K562 (cell line): ENCODE measurements at regions not wholly inside any gene's neighbourhood (a gene's known extent, or its start where the extent isn't known, plus 50 kb on each side); places are given as distances from the start of the nearest gene placed in this dataset.

Experiments
- ATAC-seq: fragments of 200-7000 bp; cut with Tn5 transposase; 3 replicates; pipeline ENCODE4 v1.9.1; 2020; ENCODE audit warnings: moderate library complexity
- BruUV-seq: library from RNA; stranded (reverse); fragments of 400-500 nt; replicated peaks from 2 replicates; lab custom pipeline; 2021; lab: Mats Ljungman, UMichigan
- CTCF ChIA-PET: fragments of 300-600 bp; formaldehyde crosslinking; extraction: SDS; loops from one replicate; lab custom pipeline; 2021; ENCODE audit warnings: low intra/inter-chr PET ratio; lab: Yijun Ruan, JAX
- POLR2A ChIA-PET: fragments of 300-600, 350-650 bp; sonication (Branson Sonifier 250); formaldehyde crosslinking; extraction: SDS; loops from one replicate; lab custom pipeline; 2021; ENCODE audit warnings: antibody characterized with exemption, inconsistent platforms; lab: Yijun Ruan, JAX
- DNase-seq, 4 experiments: peaks; one replicate each; pipeline versions ENCODE4 v3.0.0 to v3.0.0-alpha.2; 2011 to 2018; ENCODE audit warnings: low spot score in 3 of 4, mixed read lengths in 3 of 4; ENCODE audit errors: extremely low read depth in 1 of 4
- FAIRE-seq: peaks from 2 replicates; lab custom pipeline; 2011; peaks lifted over from hg19 to GRCh38; lab: Jason Lieb, UNC
- H2AFZ ChIP-seq: 2 replicates; pipeline ENCODE4 v1.6.0; 2011; ENCODE audit warnings: low read depth, low read length, control low read depth, inconsistent platforms
- H3K27ac ChIP-seq: fragments of 200-600 bp; 3 replicates; pipeline ENCODE4 v1.8.0; 2011; ENCODE audit warnings: low read depth, mild to moderate bottlenecking, control low read depth, inconsistent platforms, low read length, moderate library complexity, mixed read lengths; ENCODE audit errors: extremely low read depth
- H3K27me3 ChIP-seq, 2 experiments: fragments of 300-600 bp in 1 of 2; 2 replicates in 1 of 2; 3 replicates in 1 of 2; pipeline versions ENCODE4 v1.6.0 to v1.8.0; 2011; ENCODE audit warnings: inconsistent platforms in 2 of 2, low read length in 2 of 2, mild to moderate bottlenecking in 1 of 2, mixed read lengths in 1 of 2, moderate library complexity in 1 of 2; ENCODE audit not compliant: control insufficient read depth in 2 of 2, insufficient read depth in 2 of 2
- H3K36me3 ChIP-seq: fragments of 300-600 bp; 3 replicates; pipeline ENCODE4 v1.8.0; 2011; ENCODE audit warnings: mild to moderate bottlenecking, low read length, inconsistent platforms; ENCODE audit not compliant: control insufficient read depth, insufficient read depth
- H3K4me1 ChIP-seq, 2 experiments: fragments of 200-600 bp in 1 of 2; replicated peaks in 1 of 2; 2 replicates in 1 of 2; 3 replicates in 1 of 2; pipeline versions ENCODE4 v1.5.1 to v1.8.0; 2011; ENCODE audit warnings: inconsistent platforms in 2 of 2, low read length in 2 of 2, mild to moderate bottlenecking in 1 of 2, mixed read lengths in 1 of 2, moderate library complexity in 1 of 2; ENCODE audit not compliant: control insufficient read depth in 2 of 2, insufficient read depth in 2 of 2
- H3K4me2 ChIP-seq: 2 replicates; pipeline ENCODE4 v1.6.1; 2011; ENCODE audit warnings: low read length, control low read depth, inconsistent platforms, mixed read lengths; ENCODE audit not compliant: insufficient read depth
- H3K4me3 ChIP-seq: fragments of 200-600 bp; sonication (generic), shearing (Covaris generic); 2 replicates; pipeline ENCODE4 v1.5.1; 2016; ENCODE audit warnings: control low read depth, inconsistent platforms
- H3K79me2 ChIP-seq: fragments of 200-600 bp; 3 replicates; pipeline ENCODE4 v1.8.0; 2011; ENCODE audit warnings: low read length, inconsistent platforms; ENCODE audit not compliant: control insufficient read depth, insufficient read depth
- H3K9ac ChIP-seq, 2 experiments: 2 replicates each; pipeline versions ENCODE4 v1.6.0 to v1.6.1; 2011; ENCODE audit warnings: low read depth in 2 of 2, low read length in 2 of 2, control low read depth in 1 of 2, inconsistent platforms in 1 of 2, mild to moderate bottlenecking in 1 of 2, mixed read lengths in 1 of 2; ENCODE audit not compliant: insufficient read depth in 1 of 2
- H3K9me1 ChIP-seq: one replicate; pipeline ENCODE4 v1.6.0; 2011; ENCODE audit warnings: inconsistent platforms, mild to moderate bottlenecking, low read length, moderate library complexity; ENCODE audit not compliant: control insufficient read depth, insufficient read depth
- H3K9me3 ChIP-seq: replicated peaks from 2 replicates; pipeline ENCODE4 v1.5.1; 2011; ENCODE audit warnings: low read depth, low read length, inconsistent platforms; ENCODE audit not compliant: control insufficient read depth, insufficient read depth
- H4K20me1 ChIP-seq: replicated peaks from 2 replicates; pipeline ENCODE4 v1.6.1; 2011; ENCODE audit warnings: low read length, inconsistent platforms, mixed read lengths; ENCODE audit not compliant: control insufficient read depth, insufficient read depth
- FOXK1 ChIP-seq: sonication (generic); formaldehyde crosslinking; IDR thresholded peaks from 2 replicates; pipeline ENCODE4 v1.8.0; 2022; ENCODE audit warnings: missing genetic modification reagents, mild to moderate bottlenecking, borderline replicate concordance
- NRF1 ChIP-seq, 2 experiments: fragments of 450-650 bp; IDR thresholded peaks in 1 of 2; conservative IDR thresholded peaks in 1 of 2; 2 replicates each; pipeline ENCODE4 v1.6.1; 2014; ENCODE audit warnings: mild to moderate bottlenecking in 2 of 2
- PRMT5 ChIP-seq: sonication (generic); formaldehyde crosslinking; IDR thresholded peaks from 2 replicates; pipeline ENCODE4 v1.5.0; 2020; ENCODE audit warnings: missing genetic modification reagents
- STAG1 ChIP-seq: sonication (generic); formaldehyde crosslinking; IDR thresholded peaks from 2 replicates; pipeline ENCODE4 v1.5.0; 2020; ENCODE audit warnings: missing genetic modification reagents, borderline replicate concordance
- TRIM24 ChIP-seq, 2 experiments: fragments of 450-650 bp; IDR thresholded peaks; 2 replicates each; pipeline ENCODE4 v1.6.1; 2016
- WGBS: fragments of 100-300 bp; shearing (Covaris generic); methylation state at CpG from one replicate; pipeline ENCODE4 v1.1.6; 2016; ENCODE audit warnings: low coverage, mixed read lengths; ENCODE audit not compliant: insufficient coverage; ENCODE audit errors: missing lambda C conversion rate; 5-methylcytosine and 5-hydroxymethylcytosine counted together
- in situ Hi-C: fragments of 300-500 bp; cut with MboI; formaldehyde crosslinking; loops from 4 replicates; pipeline ENCODE4 v1.15.0; 2018; ENCODE audit warnings: inconsistent platforms, mixed read lengths
- intact Hi-C: fragments of 100-400 bp; cut with micrococcal nuclease; formaldehyde crosslinking; loops from 2 replicates; pipeline ENCODE4 v1.14.2; 2022
- TF ChIP-seq, protein P1 (sequence below): fragments of 250-450 bp; sonication (Bioruptor Pico); IDR thresholded peaks from 2 replicates; pipeline ENCODE4 v1.8.0; 2022; ENCODE audit warnings: inconsistent platforms, mild to moderate bottlenecking, moderate library complexity, borderline replicate concordance
- TF ChIP-seq, protein P2 (sequence below): fragments of 250-450 bp; sonication (Bioruptor Pico); IDR thresholded peaks from 2 replicates; pipeline ENCODE4 v1.8.0; 2022; ENCODE audit warnings: moderate library complexity, mild to moderate bottlenecking, inconsistent platforms
- TF ChIP-seq, protein P3 (sequence below): fragments of 250-450 bp; sonication (Bioruptor Pico); IDR thresholded peaks from 2 replicates; pipeline ENCODE4 v1.8.0; 2021; ENCODE audit warnings: moderate library complexity, mild to moderate bottlenecking, inconsistent platforms
- TF ChIP-seq, protein P4 (sequence below): sonication (generic); formaldehyde crosslinking; IDR thresholded peaks from 2 replicates; pipeline ENCODE4 v1.8.0; 2022; ENCODE audit warnings: mild to moderate bottlenecking, low read depth, missing genetic modification reagents
- TF ChIP-seq, protein P5 (sequence below): fragments of 250-450 bp; sonication (Bioruptor Pico); IDR thresholded peaks from 2 replicates; pipeline ENCODE4 v1.5.0; 2020; ENCODE audit warnings: mild to moderate bottlenecking
- TF ChIP-seq, protein P6 (sequence below): fragments of 450-650 bp; IDR thresholded peaks from 2 replicates; pipeline ENCODE4 v1.6.1; 2014; ENCODE audit warnings: low read depth, mild to moderate bottlenecking, moderate library complexity, borderline replicate concordance
- TF ChIP-seq, protein P7 (sequence below): sonication (generic); formaldehyde crosslinking; IDR thresholded peaks from 2 replicates; pipeline ENCODE4 v1.8.1; 2022; ENCODE audit warnings: missing genetic modification reagents

DNA sequence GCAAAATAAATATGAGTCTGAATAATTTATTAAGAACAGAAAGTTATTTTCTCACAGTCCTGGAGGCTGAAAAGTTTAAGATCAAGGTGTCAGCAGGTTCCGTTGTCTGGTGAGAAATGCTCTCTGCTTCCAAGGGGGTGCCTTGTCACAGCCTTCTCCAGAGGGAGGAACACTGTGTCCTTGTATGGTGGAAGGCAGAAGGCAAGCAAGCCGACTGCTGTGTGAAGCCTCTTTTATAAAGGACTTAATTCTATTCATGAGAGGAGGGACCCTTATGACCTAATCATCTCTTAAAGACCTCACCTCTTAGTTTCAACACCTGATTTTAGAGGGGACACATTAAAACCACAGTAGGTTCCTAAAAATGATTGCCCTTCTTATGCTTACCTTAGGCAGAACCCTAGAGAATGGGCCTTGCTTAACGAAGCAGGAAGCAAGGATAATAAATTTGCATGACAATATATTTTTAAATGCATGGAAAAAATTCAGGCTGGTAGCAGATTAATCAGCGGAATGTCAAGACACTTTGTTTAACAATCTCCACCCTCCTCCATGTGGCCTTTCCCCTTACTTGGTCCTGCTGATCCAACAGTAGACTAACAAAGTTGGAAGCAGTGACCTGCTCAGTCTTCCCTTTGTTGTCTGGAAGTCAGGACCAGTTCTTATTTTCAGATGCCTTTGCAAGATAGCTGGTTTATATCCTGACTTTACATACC lies 154.9 kb downstream of the DYRK2 start:
- Histone ChIP-seq H3K9me3 (no peaks in the 10 kb centered on the region), H3K9me1 (no peaks in the 10 kb centered on the region), H2AFZ (no peak overlapping the region), H3K4me2 (no peak overlapping the region), H3K79me2 (no peaks in the 10 kb centered on the region), H4K20me1 (no peaks in the 10 kb centered on the region), H3K36me3 (no peaks in the 10 kb centered on the region), H3K4me3 (no peak overlapping the region), H3K27ac (no peak overlapping the region), H3K4me1 (no peaks in the 10 kb centered on the region), H3K27me3 (no peaks in the 10 kb centered on the region), H3K9ac (no peak overlapping the region)
- DNase-seq, result no peak
- no TSS peak for BruUV-seq
- intact Hi-C loops, result no loop called here
- ATAC-seq, result no peak
- no peak for FAIRE-seq
- in situ Hi-C loops, result no loop called here
- ChIA-PET CTCF (no interaction called here), POLR2A (no interaction called here)
- WGBS, result 0% methylated on average over 4 of the region's 4 CpGs
- TF ChIP-seq, protein P1, sequence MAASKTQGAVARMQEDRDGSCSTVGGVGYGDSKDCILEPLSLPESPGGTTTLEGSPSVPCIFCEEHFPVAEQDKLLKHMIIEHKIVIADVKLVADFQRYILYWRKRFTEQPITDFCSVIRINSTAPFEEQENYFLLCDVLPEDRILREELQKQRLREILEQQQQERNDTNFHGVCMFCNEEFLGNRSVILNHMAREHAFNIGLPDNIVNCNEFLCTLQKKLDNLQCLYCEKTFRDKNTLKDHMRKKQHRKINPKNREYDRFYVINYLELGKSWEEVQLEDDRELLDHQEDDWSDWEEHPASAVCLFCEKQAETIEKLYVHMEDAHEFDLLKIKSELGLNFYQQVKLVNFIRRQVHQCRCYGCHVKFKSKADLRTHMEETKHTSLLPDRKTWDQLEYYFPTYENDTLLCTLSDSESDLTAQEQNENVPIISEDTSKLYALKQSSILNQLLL (CRISPR knock-in tag), result no peak
- TF ChIP-seq, protein P2, sequence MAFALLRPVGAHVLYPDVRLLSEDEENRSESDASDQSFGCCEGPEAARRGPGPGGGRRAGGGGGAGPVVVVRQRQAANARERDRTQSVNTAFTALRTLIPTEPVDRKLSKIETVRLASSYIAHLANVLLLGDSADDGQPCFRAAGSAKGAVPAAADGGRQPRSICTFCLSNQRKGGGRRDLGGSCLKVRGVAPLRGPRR (CRISPR knock-in tag), result no peak
- TF ChIP-seq, protein P3, sequence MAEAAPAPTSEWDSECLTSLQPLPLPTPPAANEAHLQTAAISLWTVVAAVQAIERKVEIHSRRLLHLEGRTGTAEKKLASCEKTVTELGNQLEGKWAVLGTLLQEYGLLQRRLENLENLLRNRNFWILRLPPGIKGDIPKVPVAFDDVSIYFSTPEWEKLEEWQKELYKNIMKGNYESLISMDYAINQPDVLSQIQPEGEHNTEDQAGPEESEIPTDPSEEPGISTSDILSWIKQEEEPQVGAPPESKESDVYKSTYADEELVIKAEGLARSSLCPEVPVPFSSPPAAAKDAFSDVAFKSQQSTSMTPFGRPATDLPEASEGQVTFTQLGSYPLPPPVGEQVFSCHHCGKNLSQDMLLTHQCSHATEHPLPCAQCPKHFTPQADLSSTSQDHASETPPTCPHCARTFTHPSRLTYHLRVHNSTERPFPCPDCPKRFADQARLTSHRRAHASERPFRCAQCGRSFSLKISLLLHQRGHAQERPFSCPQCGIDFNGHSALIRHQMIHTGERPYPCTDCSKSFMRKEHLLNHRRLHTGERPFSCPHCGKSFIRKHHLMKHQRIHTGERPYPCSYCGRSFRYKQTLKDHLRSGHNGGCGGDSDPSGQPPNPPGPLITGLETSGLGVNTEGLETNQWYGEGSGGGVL (CRISPR knock-in tag), result no peak
- TF ChIP-seq, protein P4, sequence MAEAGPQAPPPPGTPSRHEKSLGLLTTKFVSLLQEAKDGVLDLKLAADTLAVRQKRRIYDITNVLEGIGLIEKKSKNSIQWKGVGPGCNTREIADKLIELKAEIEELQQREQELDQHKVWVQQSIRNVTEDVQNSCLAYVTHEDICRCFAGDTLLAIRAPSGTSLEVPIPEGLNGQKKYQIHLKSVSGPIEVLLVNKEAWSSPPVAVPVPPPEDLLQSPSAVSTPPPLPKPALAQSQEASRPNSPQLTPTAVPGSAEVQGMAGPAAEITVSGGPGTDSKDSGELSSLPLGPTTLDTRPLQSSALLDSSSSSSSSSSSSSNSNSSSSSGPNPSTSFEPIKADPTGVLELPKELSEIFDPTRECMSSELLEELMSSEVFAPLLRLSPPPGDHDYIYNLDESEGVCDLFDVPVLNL (CRISPR knock-in tag), result no peak
- TF ChIP-seq, protein P5, sequence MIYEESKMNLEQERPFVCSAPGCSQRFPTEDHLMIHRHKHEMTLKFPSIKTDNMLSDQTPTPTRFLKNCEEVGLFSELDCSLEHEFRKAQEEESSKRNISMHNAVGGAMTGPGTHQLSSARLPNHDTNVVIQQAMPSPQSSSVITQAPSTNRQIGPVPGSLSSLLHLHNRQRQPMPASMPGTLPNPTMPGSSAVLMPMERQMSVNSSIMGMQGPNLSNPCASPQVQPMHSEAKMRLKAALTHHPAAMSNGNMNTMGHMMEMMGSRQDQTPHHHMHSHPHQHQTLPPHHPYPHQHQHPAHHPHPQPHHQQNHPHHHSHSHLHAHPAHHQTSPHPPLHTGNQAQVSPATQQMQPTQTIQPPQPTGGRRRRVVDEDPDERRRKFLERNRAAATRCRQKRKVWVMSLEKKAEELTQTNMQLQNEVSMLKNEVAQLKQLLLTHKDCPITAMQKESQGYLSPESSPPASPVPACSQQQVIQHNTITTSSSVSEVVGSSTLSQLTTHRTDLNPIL (CRISPR knock-in tag), result no peak
- TF ChIP-seq, protein P6, sequence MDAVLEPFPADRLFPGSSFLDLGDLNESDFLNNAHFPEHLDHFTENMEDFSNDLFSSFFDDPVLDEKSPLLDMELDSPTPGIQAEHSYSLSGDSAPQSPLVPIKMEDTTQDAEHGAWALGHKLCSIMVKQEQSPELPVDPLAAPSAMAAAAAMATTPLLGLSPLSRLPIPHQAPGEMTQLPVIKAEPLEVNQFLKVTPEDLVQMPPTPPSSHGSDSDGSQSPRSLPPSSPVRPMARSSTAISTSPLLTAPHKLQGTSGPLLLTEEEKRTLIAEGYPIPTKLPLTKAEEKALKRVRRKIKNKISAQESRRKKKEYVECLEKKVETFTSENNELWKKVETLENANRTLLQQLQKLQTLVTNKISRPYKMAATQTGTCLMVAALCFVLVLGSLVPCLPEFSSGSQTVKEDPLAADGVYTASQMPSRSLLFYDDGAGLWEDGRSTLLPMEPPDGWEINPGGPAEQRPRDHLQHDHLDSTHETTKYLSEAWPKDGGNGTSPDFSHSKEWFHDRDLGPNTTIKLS, result no peak
- no peak for TF ChIP-seq STAG1 (CRISPR knock-in tag)
- TF ChIP-seq TRIM24 (IDR thresholded peaks at IDR 0.05), result no peak
- TF ChIP-seq, protein P7, sequence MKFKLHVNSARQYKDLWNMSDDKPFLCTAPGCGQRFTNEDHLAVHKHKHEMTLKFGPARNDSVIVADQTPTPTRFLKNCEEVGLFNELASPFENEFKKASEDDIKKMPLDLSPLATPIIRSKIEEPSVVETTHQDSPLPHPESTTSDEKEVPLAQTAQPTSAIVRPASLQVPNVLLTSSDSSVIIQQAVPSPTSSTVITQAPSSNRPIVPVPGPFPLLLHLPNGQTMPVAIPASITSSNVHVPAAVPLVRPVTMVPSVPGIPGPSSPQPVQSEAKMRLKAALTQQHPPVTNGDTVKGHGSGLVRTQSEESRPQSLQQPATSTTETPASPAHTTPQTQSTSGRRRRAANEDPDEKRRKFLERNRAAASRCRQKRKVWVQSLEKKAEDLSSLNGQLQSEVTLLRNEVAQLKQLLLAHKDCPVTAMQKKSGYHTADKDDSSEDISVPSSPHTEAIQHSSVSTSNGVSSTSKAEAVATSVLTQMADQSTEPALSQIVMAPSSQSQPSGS, result no peak
- no peak for TF ChIP-seq FOXK1 (CRISPR knock-in tag)
- TF ChIP-seq PRMT5 (CRISPR knock-in tag), result no peak
- TF ChIP-seq NRF1 (conservative IDR thresholded peaks at IDR 0.05 in 1 of 2, IDR thresholded peaks at IDR 0.05 in 1 of 2), result no peak
